ENCODE measurements at regions not wholly inside any gene's neighbourhood (a gene's known extent, or its start where the extent isn't known, plus 50 kb on each side); places are given as distances from the start of the nearest gene placed in this dataset.

GRCh38 chr5:174188295-174188694 lies 142.8 kb downstream of the NSG2 start:
- no peak for TF ChIP-seq POLR2AphosphoS5 (IDR thresholded peaks at IDR 0.05; ENCODE audit: insufficient read depth in 1 of 2, low read depth in 1 of 2)
- TF ChIP-seq CTCF (IDR thresholded peaks at IDR 0.05), result no peak
